ENCODE measurements at regions not wholly inside any gene's neighbourhood (a gene's known extent, or its start where the extent isn't known, plus 50 kb on each side); places are given as distances from the start of the nearest gene placed in this dataset.
A peak's percentile ranks its signal among the peaks of the same experiment; 100 is the strongest.

- no peak overlapping the region for H3K4me2 ChIP-seq (ENCODE audit: control insufficient read depth, insufficient read depth)
- ChIA-PET POLR2A (interaction anchor here (0.9 kb wide), 1 partner anchor 8 kb away, joined by 3 read pairs; no protein-coding TSS in a partner anchor), RAD21 (ENCODE audit: unreplicated experiment) (interaction anchor here (0.9 to 1.6 kb wide), 2 partner anchors 84 to 88 kb away, joined by 3 to 4 read pairs; no protein-coding TSS in a partner anchor), CTCF (interaction anchor here (1.4 to 1.6 kb wide), 2 partner anchors 8 to 9 kb away, joined by 3 to 5 read pairs; no protein-coding TSS in a partner anchor), SMC1A (ENCODE audit: uncharacterized antibody, unreplicated experiment) (interaction anchor here (0.8 to 1.3 kb wide), 5 partner anchors 8 to 261 kb away, joined by 3 to 5 read pairs (median 3); no protein-coding TSS in a partner anchor)
- intact Hi-C loops (cut with micrococcal nuclease; ENCODE audit: unreplicated experiment) = no loop called here
- H3K36me3 ChIP-seq (ENCODE audit: control insufficient read depth in 2 of 2, insufficient read depth in 2 of 2, low read length in 1 of 2) = no peaks in the 10 kb centered on the region
- DNase-seq (ENCODE audit: low read depth, low spot score) (no peak), ATAC-seq (peak; percentile 77), FAIRE-seq (no peak)
- no peak overlapping the region for H3K4me3 ChIP-seq
- H4K20me1 ChIP-seq (ENCODE audit: control insufficient read depth, insufficient read depth) = no peaks in the 10 kb centered on the region
- no TSS peak for BruUV-seq (replicated peaks)
- WGBS (ENCODE audit: insufficient coverage, insufficient replicate concordance, low lambda C conversion rate, missing lambda C conversion rate) = 48% methylated on average over 2 of the region's 2 CpGs
- H3K27me3 ChIP-seq (replicated peaks in 1 of 2; ENCODE audit: control insufficient read depth in 2 of 2, insufficient read depth in 2 of 2, low read length in 1 of 2) = no peaks in the 10 kb centered on the region
- no peak overlapping the region for H3K27ac ChIP-seq (ENCODE audit: control insufficient read depth, insufficient read depth)
- in situ Hi-C loops (cut with MboI) = no loop called here
- H3K4me1 ChIP-seq (ENCODE audit: control insufficient read depth, insufficient read depth, low read length) = no peaks in the 10 kb centered on the region
- H3K79me2 ChIP-seq (ENCODE audit: control insufficient read depth, insufficient read depth, low read length) = no peaks in the 10 kb centered on the region
- no peak overlapping the region for H2AFZ ChIP-seq (ENCODE audit: control insufficient read depth, low read depth, low read length)
- no peaks in the 10 kb centered on the region for H3K9me3 ChIP-seq (replicated peaks; ENCODE audit: control insufficient read depth, insufficient read depth, low read length)
- no peak overlapping the region for H3K9ac ChIP-seq (ENCODE audit: control insufficient read depth, insufficient read depth, low read length)
- TF ChIP-seq RCOR1 (conservative IDR thresholded peaks at IDR 0.05; ENCODE audit: low read depth, low read length) = no peak
- peak; percentile 18; the same call in 1 of the 2 replicates for TF ChIP-seq PKNOX1 (IDR thresholded peaks at IDR 0.05)
- TF ChIP-seq HDAC2 (IDR thresholded peaks at IDR 0.05) = no peak
- TF ChIP-seq RELB (IDR thresholded peaks at IDR 0.05; ENCODE audit: low read depth) = no peak
- no peak for TF ChIP-seq CBX5 (IDR thresholded peaks at IDR 0.05; ENCODE audit: low read depth)
- no peak for TF ChIP-seq KLF5 (IDR thresholded peaks at IDR 0.05; ENCODE audit: partially characterized antibody)
- peak; percentile 25; the same call in 1 of the 2 replicates for TF ChIP-seq BCL11A (IDR thresholded peaks at IDR 0.05; ENCODE audit: low read depth, low read length)
- no peak for TF ChIP-seq ZZZ3 (IDR thresholded peaks at IDR 0.05; ENCODE audit: control insufficient read depth, insufficient read length, low read depth)
- TF ChIP-seq PBX3 (IDR thresholded peaks at IDR 0.05; ENCODE audit: insufficient replicate concordance, low read depth, low read length) = peak; percentile 64
- TF ChIP-seq GATAD2B (conservative IDR thresholded peaks at IDR 0.05; ENCODE audit: low read depth) = no peak
- no peak for TF ChIP-seq ZNF207 (IDR thresholded peaks at IDR 0.05; ENCODE audit: borderline replicate concordance)
- no peak for TF ChIP-seq BCL3 (IDR thresholded peaks at IDR 0.05; ENCODE audit: borderline replicate concordance, insufficient read depth, low read depth, low read length, poor library complexity, severe bottlenecking)
- TF ChIP-seq E2F8 (IDR thresholded peaks at IDR 0.05; ENCODE audit: low read depth, partially characterized antibody) = no peak
Measured at GRCh38 chr3:150106740-150107428, 136.2 kb upstream of the PFN2 start.
